ENCODE measurements at regions not wholly inside any gene's neighbourhood (a gene's known extent, or its start where the extent isn't known, plus 50 kb on each side); places are given as distances from the start of the nearest gene placed in this dataset.

GRCh38 chr10:21065621-21066248 lies 168.6 kb upstream of the NEBL start:
- no peak for TF ChIP-seq SIN3A (IDR thresholded peaks at IDR 0.05; ENCODE audit: borderline replicate concordance, insufficient read depth, low read length)
- TF ChIP-seq POLR2AphosphoS5 (IDR thresholded peaks at IDR 0.05; ENCODE audit: low read depth, low read length) = no peak
- TF ChIP-seq TAF1 (IDR thresholded peaks at IDR 0.05; ENCODE audit: borderline replicate concordance, insufficient read depth, low read length) = no peak
- no peak for TF ChIP-seq REST (IDR thresholded peaks at IDR 0.05; ENCODE audit: insufficient read depth in 1 of 2, low read depth in 2 of 2, low read length in 2 of 2)

Data from PFSK-1 (cell line).